OCI-LY1 (cell line): ENCODE measurements at regions not wholly inside any gene's neighbourhood (a gene's known extent, or its start where the extent isn't known, plus 50 kb on each side); places are given as distances from the start of the nearest gene placed in this dataset.
"Not testable (repeated sequence)": the region's sequence is repeated elsewhere in the genome, so short reads cannot be mapped to it uniquely, and the experiment has no call there.

Experiments used
- CTCF ChIP-seq: fragments of 200-600 bp; sonication (generic), shearing (Covaris generic); IDR thresholded peaks from 2 replicates; pipeline ENCODE4 v1.5.1; 2017; ENCODE audit warnings: mild to moderate bottlenecking, antibody characterized with exemption, low read length, moderate library complexity, mixed read lengths
- EZH2 ChIP-seq: fragments of 200-600 bp; sonication (generic), shearing (Covaris generic); IDR thresholded peaks from 2 replicates; pipeline ENCODE4 v1.8.0; 2017; ENCODE audit warnings: borderline replicate concordance, mixed run types, mild to moderate bottlenecking, antibody characterized with exemption, low read length, moderate library complexity, mixed read lengths

GRCh38 chr14:105742904-105743701 is 216.7 kb downstream of the TMEM121 start:
- TF ChIP-seq CTCF, EZH2: not testable (repeated sequence)
